SJSA1 (cell line): ENCODE measurements at regions not wholly inside any gene's neighbourhood (a gene's known extent, or its start where the extent isn't known, plus 50 kb on each side); places are given as distances from the start of the nearest gene placed in this dataset.

Source experiments
- DNase-seq, 2 experiments: peaks; one replicate each; pipeline ENCODE4 v3.0.0-alpha.2; 2015 to 2020; ENCODE audit warnings: low spot score in 2 of 2, low read depth in 1 of 2
- H3K27ac ChIP-seq: fragments of 250-450 bp; sonication (Bioruptor Pico); 2 replicates; pipeline ENCODE4 v1.5.1; 2020; ENCODE audit warnings: mild to moderate bottlenecking, moderate library complexity
- H3K27me3 ChIP-seq: fragments of 250-450 bp; sonication (Bioruptor Pico); replicated peaks from 2 replicates; pipeline ENCODE4 v1.5.1; 2020; ENCODE audit warnings: mild to moderate bottlenecking, moderate library complexity
- H3K36me3 ChIP-seq: fragments of 250-450 bp; sonication (Bioruptor Pico); 2 replicates; pipeline ENCODE4 v1.5.1; 2020; ENCODE audit warnings: mild to moderate bottlenecking
- H3K4me1 ChIP-seq: fragments of 250-450 bp; sonication (Bioruptor Pico); replicated peaks from 2 replicates; pipeline ENCODE4 v1.6.1; 2021; ENCODE audit warnings: mild to moderate bottlenecking
- H3K4me3 ChIP-seq: fragments of 250-450 bp; sonication (Bioruptor Pico); 2 replicates; pipeline ENCODE4 v1.5.1; 2020; ENCODE audit warnings: mild to moderate bottlenecking
- H3K9me3 ChIP-seq: fragments of 250-450 bp; sonication (Bioruptor Pico); replicated peaks from 2 replicates; pipeline ENCODE4 v1.5.1; 2020; ENCODE audit warnings: mild to moderate bottlenecking

DNA sequence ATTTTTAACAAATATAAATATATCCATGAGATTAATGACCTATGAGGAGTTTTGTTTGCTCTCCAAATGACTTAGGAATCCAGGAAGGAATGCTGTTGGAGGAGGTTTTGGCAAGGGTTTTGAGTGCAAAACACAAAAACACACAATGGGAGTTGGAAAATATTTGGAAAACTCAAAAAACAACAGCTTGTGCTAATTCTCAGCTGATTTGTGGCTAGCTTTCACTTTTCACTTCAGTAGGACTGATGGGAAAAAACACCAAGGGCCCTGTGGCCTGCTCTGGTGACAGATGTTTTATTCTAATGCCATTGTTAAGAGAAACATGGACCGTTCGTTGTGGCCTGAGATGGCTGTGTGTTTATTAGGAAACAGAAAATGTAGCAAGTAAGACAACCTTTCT, 113.9 kb downstream of the ALDH8A1 start:
- DNase-seq, result no peak
- Histone ChIP-seq H3K4me3 (no peak overlapping the region), H3K27ac (no peak overlapping the region), H3K9me3 (no peaks in the 10 kb centered on the region), H3K36me3 (no peaks in the 10 kb centered on the region), H3K4me1 (no peaks in the 10 kb centered on the region; the same call in 1 of the 2 replicates), H3K27me3 (no peaks in the 10 kb centered on the region)

GRCh38 chr6:134830940-134831339, 119.0 kb downstream of the ALDH8A1 start:
- H3K36me3 ChIP-seq, result no peaks in the 10 kb centered on the region
- no peaks in the 10 kb centered on the region for H3K27me3 ChIP-seq
- no peak overlapping the region for H3K27ac ChIP-seq
- no peaks in the 10 kb centered on the region; the same call in 1 of the 2 replicates for H3K4me1 ChIP-seq
- no peak for DNase-seq
- H3K4me3 ChIP-seq, result no peak overlapping the region
- no peaks in the 10 kb centered on the region for H3K9me3 ChIP-seq

- Histone ChIP-seq H3K4me3 (no peak overlapping the region), H3K36me3 (no peaks in the 10 kb centered on the region), H3K27ac (no peak overlapping the region), H3K4me1 (no peaks in the 10 kb centered on the region), H3K27me3 (no peaks in the 10 kb centered on the region), H3K9me3 (no peaks in the 10 kb centered on the region)
- DNase-seq, result no peak
These were observed 119.7 kb downstream of the ALDH8A1 start for GRCh38 chr6:134830194-134830593.

GRCh38 chr6:134828641-134829040, 121.3 kb downstream of the ALDH8A1 start:
- H3K27me3 ChIP-seq, result no peaks in the 10 kb centered on the region
- no peak overlapping the region for H3K4me3 ChIP-seq
- H3K27ac ChIP-seq, result no peak overlapping the region
- DNase-seq, result no peak
- H3K9me3 ChIP-seq, result no peaks in the 10 kb centered on the region
- no peaks in the 10 kb centered on the region for H3K4me1 ChIP-seq
- H3K36me3 ChIP-seq, result no peaks in the 10 kb centered on the region

GRCh38 chr6:134826889-134827737, 122.8 kb downstream of the ALDH8A1 start:
- Histone ChIP-seq H3K27me3 (no peaks in the 10 kb centered on the region), H3K36me3 (no peaks in the 10 kb centered on the region), H3K4me3 (no peak overlapping the region), H3K27ac (no peak overlapping the region), H3K4me1 (no peaks in the 10 kb centered on the region), H3K9me3 (no peaks in the 10 kb centered on the region)
- no peak for DNase-seq

GRCh38 chr6:134823710-134824034, 126.2 kb downstream of the ALDH8A1 start:
- H3K27ac ChIP-seq, result no peak overlapping the region
- no peaks in the 10 kb centered on the region for H3K27me3 ChIP-seq
- DNase-seq, result no peak
- no peaks in the 10 kb centered on the region for H3K4me1 ChIP-seq
- no peaks in the 10 kb centered on the region for H3K36me3 ChIP-seq
- H3K4me3 ChIP-seq, result no peak overlapping the region
- no peaks in the 10 kb centered on the region for H3K9me3 ChIP-seq

GRCh38 chr6:134822920-134823709, 126.8 kb downstream of the ALDH8A1 start:
- Histone ChIP-seq H3K27ac (no peak overlapping the region), H3K36me3 (no peaks in the 10 kb centered on the region), H3K9me3 (no peaks in the 10 kb centered on the region), H3K27me3 (no peaks in the 10 kb centered on the region), H3K4me1 (no peaks in the 10 kb centered on the region), H3K4me3 (no peak overlapping the region)
- peak; percentile 60 to 73 for DNase-seq

DNA sequence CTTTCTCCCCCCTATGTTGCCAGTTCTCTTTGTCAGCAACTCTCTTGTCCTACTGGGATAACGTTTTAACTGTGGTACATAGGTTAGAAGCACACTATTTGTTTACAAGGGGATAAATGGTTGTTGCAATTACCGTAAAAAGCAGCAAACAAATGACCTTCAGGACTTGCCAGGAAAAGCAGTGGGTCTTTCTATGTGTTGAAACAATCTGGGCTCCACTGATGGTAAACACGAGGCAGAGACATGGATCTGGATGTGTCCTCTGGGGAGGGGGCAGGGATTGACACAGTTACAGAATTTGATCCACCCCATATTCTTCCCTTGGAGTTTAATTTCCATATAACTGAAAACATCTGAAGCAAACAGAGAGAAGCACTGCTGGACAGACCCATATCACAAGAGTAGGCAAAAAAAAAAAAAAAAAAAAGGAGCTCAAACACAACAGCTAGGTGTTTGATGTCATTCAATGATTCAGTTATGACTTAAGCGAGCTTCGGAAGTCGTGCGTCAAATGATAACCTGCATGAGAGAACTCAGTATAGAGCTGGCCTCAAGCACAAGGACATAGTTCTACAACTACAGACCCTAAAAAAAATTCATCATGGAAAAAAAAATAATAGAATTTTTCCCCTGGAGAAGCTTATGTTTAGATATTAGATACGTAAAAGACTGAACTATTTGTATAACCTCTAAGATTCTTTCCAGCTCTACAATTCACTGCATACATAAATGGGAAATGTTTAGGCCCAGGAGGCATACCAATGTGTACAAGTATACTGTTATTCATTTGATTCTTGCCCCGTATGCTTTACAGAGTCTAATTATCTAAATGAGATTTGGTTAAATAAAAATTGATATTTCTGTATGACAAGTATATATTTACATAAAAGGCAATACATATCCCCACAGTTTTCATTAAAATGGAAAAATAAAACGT, 127.7 kb downstream of the ALDH8A1 start:
- Histone ChIP-seq H3K27me3 (no peaks in the 10 kb centered on the region), H3K9me3 (no peaks in the 10 kb centered on the region), H3K4me1 (no peaks in the 10 kb centered on the region), H3K4me3 (no peak overlapping the region), H3K36me3 (no peaks in the 10 kb centered on the region), H3K27ac (no peak overlapping the region)
- no peak for DNase-seq

DNA sequence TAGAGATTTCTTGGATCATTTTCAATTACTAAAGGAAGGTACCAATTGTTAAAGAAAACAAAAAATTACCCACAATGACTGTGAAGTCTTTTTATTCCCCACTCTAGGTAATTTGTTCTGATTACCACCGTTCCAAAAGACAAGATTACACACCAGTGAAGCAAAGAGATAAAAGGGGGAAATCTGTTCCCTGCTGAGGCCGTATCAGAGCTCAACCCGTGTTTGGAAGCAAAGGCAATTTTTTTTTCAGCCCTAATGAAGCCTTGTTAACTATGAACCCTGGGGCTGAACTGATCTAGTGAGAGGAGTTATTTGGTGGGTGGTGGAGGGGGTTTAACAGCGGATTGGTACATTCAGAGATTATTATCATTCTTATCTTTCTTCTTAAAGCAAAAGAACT, 128.5 kb downstream of the ALDH8A1 start:
- Histone ChIP-seq H3K4me1 (no peaks in the 10 kb centered on the region), H3K9me3 (no peaks in the 10 kb centered on the region), H3K27ac (no peak overlapping the region), H3K36me3 (no peaks in the 10 kb centered on the region), H3K4me3 (no peak overlapping the region), H3K27me3 (no peaks in the 10 kb centered on the region)
- DNase-seq, result no peak

DNA sequence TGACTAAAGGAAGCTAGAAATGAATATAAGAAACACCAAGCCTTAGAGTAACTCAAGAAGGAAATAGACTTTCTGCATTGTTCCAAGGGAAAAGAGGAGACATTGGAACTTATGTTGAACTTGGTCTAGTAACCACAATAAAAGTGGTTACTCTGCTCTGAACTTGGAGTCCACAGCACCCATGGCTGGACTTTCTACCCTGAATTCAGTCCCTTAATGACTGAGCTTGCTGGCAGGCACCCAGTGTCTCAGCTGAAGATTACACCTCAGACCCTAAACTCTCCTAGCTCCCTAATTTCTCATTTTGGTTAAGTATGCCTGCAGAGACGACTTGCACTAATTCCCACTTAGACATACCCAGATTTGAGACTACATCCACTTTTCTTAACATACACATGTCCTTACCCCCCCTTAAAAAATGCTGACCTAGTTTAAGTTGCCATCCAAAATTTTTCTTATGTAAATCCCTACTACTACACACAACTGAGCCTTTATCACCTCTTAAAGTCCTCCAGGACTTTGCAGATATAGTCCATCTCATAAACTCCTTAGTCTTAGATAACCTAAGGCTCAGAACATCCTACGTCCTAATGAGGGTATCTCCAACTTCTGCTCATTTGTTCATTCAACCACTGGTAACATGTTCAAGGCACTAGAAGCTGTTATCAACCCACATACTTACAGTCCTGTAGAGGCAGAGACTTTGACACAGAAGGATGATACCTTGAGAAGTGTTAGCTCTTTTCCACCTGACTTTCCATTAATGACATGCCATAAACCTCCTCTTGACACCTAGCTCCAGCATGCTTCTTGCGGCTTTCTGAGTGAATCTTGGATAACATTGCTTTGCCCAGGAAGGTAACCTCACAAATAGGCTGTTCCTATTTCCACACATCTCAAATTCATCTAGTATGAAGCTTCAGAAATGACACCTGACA, 129.8 kb downstream of the ALDH8A1 start:
- Histone ChIP-seq H3K9me3 (no peaks in the 10 kb centered on the region), H3K27me3 (no peaks in the 10 kb centered on the region), H3K4me3 (no peak overlapping the region), H3K4me1 (no peaks in the 10 kb centered on the region), H3K36me3 (no peaks in the 10 kb centered on the region), H3K27ac (no peak overlapping the region)
- DNase-seq, result no peak

GRCh38 chr6:134819236-134819635, 130.7 kb downstream of the ALDH8A1 start:
- no peaks in the 10 kb centered on the region for H3K9me3 ChIP-seq
- no peak for DNase-seq
- H3K4me3 ChIP-seq, result no peak overlapping the region
- peaks cover 3% of the 10 kb centered on the region for H3K4me1 ChIP-seq
- H3K36me3 ChIP-seq, result no peaks in the 10 kb centered on the region
- H3K27ac ChIP-seq, result no peak overlapping the region
- H3K27me3 ChIP-seq, result no peaks in the 10 kb centered on the region

DNA sequence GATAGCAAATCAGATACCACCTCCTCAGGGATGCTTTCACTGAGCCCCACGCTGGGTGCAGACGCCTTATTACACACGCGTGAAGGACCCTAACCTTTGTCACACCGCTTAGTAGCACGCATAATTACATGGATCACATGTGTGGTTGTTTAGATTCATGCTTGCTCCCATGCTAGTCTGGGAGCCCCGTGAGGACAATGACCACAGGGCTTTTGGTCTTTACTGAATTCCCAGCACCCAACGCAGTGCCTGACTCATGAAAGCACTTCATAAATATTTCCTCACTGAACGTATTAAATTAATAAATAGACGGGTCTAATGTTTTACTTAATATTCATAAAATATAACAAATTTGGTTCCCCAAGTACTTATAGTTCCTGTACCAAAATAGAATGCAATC, 132.5 kb downstream of the ALDH8A1 start:
- Histone ChIP-seq H3K36me3 (no peaks in the 10 kb centered on the region), H3K4me3 (no peak overlapping the region), H3K4me1 (peaks cover 12% of the 10 kb centered on the region), H3K9me3 (no peaks in the 10 kb centered on the region), H3K27me3 (no peaks in the 10 kb centered on the region), H3K27ac (no peak overlapping the region)
- DNase-seq, result no peak

GRCh38 chr6:134816780-134817179, 133.1 kb downstream of the ALDH8A1 start:
- no peaks in the 10 kb centered on the region for H3K27me3 ChIP-seq
- peaks cover 12% of the 10 kb centered on the region for H3K4me1 ChIP-seq
- DNase-seq, result no peak
- no peaks in the 10 kb centered on the region for H3K36me3 ChIP-seq
- no peak overlapping the region for H3K4me3 ChIP-seq
- H3K9me3 ChIP-seq, result no peaks in the 10 kb centered on the region
- no peak overlapping the region for H3K27ac ChIP-seq
